K562 (cell line): ENCODE measurements at regions not wholly inside any gene's neighbourhood (a gene's known extent, or its start where the extent isn't known, plus 50 kb on each side); places are given as distances from the start of the nearest gene placed in this dataset.

Source experiments
- ARHGAP35 ChIP-seq: fragments of 450-650 bp; IDR thresholded peaks from 2 replicates; pipeline ENCODE4 v1.6.1; 2018; ENCODE audit not compliant: partially characterized antibody
- CHD2 ChIP-seq: IDR thresholded peaks from 2 replicates; pipeline ENCODE4 v1.6.1; 2011; ENCODE audit warnings: low read depth, low read length
- HDAC3 ChIP-seq: fragments of 450-650 bp; IDR thresholded peaks from 2 replicates; pipeline ENCODE4 v1.6.1; 2018; ENCODE audit warnings: borderline replicate concordance, mild to moderate bottlenecking, moderate library complexity; ENCODE audit not compliant: partially characterized antibody
- HMGN3 ChIP-seq: IDR thresholded peaks from 2 replicates; pipeline ENCODE4 v1.6.1; 2011; ENCODE audit warnings: borderline replicate concordance, low read depth, mild to moderate bottlenecking, mixed read lengths, low read length; ENCODE audit not compliant: insufficient read length; ENCODE audit errors: extremely low read depth
- HMGXB4 ChIP-seq: sonication (generic); formaldehyde crosslinking; IDR thresholded peaks from 2 replicates; pipeline ENCODE4 v1.8.1; 2023; ENCODE audit warnings: mild to moderate bottlenecking, missing genetic modification reagents
- MAFK ChIP-seq: IDR thresholded peaks from 2 replicates; pipeline ENCODE4 v1.6.1; 2011; ENCODE audit warnings: low read length, improper control_type of control experiment
- MEIS2 ChIP-seq: fragments of 450-650 bp; IDR thresholded peaks from 2 replicates; pipeline ENCODE4 v1.6.1; 2014; ENCODE audit warnings: mild to moderate bottlenecking; ENCODE audit not compliant: partially characterized antibody
- NKRF ChIP-seq: fragments of 450-650 bp; IDR thresholded peaks from 2 replicates; pipeline ENCODE4 v1.6.1; 2016; ENCODE audit warnings: borderline replicate concordance
- NR2C1 ChIP-seq, 2 experiments: fragments of 450-650 bp; IDR thresholded peaks; 2 replicates each; pipeline ENCODE4 v1.6.1; 2017; ENCODE audit warnings: mild to moderate bottlenecking in 2 of 2, antibody characterized with exemption in 1 of 2, inconsistent platforms in 1 of 2, missing compliant biosample characterization in 1 of 2, missing genetic modification characterization in 1 of 2
- PRPF4 ChIP-seq: fragments of 200-400 bp; formaldehyde crosslinking; IDR thresholded peaks from one replicate; pipeline ENCODE4 v1.6.1; 2017; ENCODE audit warnings: low read length, low read depth, mild to moderate bottlenecking; ENCODE audit not compliant: insufficient read depth, poor library complexity, severe bottlenecking
- TARDBP ChIP-seq: fragments of 450-650 bp; IDR thresholded peaks from 2 replicates; pipeline ENCODE4 v1.6.1; 2016
- ZNF408 ChIP-seq: fragments of 250-450 bp; sonication (Bioruptor Pico); IDR thresholded peaks from 2 replicates; pipeline ENCODE4 v1.4.0; 2020; ENCODE audit warnings: low read depth, mild to moderate bottlenecking, moderate library complexity
- ZNF668 ChIP-seq: fragments of 250-450 bp; sonication (Bioruptor Pico); IDR thresholded peaks from 2 replicates; pipeline ENCODE4 v1.8.0; 2022; ENCODE audit warnings: mild to moderate bottlenecking, inconsistent platforms
- TF ChIP-seq, protein P1 (sequence below): fragments of 450-650 bp; IDR thresholded peaks from 2 replicates; pipeline ENCODE4 v1.6.1; 2018; ENCODE audit not compliant: partially characterized antibody
- TF ChIP-seq, protein P2 (sequence below), 2 experiments: fragments of 450-650 bp; IDR thresholded peaks; 2 replicates each; pipeline ENCODE4 v1.6.1; 2016

DNA sequence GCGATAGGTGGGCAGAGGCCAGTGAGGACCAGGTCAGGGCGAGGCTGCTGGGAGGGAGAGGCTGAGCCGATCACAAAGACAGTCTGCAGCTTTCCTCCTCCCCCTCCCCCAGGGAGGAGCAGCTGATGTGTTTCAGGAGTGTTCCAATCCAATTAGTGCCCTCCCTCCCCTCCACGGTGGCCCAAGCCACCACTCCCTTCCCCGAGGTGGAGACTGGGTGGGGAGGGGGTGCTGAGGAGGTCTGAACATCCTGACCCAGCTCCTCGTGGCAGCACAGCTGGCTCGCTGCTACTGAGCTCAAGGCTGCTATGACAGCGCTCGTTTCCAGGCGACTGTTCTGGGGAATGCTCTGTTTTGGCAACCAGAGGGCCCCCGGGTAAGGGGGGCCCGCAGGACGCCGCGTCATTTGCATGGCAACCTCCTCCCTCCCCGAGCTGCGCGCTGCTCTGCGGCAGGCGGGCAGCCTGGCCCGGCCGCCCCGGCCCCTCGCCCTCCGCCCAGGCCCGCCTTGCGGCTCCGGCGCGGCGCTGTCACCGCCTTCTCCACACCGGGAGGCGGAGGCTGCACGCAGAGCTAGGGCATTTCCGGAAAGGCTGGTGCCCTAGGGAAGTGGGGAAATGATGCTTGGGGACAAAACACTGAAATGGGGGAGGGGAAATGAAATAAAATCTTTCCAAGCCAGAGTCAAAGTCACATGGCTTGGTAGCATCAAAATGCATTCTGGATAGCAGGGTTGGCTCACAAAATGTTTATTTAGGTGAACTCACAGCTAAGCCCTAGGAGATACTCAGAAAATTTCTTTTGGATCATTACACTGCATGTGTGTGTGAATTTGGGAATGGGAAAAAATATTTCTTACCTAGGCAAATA, 67.4 kb upstream of the PIM1 start (continued):
- TF ChIP-seq NKRF: peak; percentile 40; the same call in 1 of the 2 replicates
- 0 out of 2 replicates have a peak, but pooled peaks have one; percentile 6 for TF ChIP-seq MAFK
- TF ChIP-seq, protein P1, sequence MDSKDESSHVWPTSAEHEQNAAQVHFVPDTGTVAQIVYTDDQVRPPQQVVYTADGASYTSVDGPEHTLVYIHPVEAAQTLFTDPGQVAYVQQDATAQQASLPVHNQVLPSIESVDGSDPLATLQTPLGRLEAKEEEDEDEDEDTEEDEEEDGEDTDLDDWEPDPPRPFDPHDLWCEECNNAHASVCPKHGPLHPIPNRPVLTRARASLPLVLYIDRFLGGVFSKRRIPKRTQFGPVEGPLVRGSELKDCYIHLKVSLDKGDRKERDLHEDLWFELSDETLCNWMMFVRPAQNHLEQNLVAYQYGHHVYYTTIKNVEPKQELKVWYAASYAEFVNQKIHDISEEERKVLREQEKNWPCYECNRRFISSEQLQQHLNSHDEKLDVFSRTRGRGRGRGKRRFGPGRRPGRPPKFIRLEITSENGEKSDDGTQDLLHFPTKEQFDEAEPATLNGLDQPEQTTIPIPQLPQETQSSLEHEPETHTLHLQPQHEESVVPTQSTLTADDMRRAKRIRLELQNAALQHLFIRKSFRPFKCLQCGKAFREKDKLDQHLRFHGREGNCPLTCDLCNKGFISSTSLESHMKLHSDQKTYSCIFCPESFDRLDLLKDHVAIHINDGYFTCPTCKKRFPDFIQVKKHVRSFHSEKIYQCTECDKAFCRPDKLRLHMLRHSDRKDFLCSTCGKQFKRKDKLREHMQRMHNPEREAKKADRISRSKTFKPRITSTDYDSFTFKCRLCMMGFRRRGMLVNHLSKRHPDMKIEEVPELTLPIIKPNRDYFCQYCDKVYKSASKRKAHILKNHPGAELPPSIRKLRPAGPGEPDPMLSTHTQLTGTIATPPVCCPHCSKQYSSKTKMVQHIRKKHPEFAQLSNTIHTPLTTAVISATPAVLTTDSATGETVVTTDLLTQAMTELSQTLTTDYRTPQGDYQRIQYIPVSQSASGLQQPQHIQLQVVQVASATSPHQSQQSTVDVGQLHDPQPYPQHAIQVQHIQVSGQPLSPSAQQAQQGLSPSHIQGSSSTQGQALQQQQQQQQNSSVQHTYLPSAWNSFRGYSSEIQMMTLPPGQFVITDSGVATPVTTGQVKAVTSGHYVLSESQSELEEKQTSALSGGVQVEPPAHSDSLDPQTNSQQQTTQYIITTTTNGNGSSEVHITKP: peak; percentile 85
- TF ChIP-seq, protein P2, sequence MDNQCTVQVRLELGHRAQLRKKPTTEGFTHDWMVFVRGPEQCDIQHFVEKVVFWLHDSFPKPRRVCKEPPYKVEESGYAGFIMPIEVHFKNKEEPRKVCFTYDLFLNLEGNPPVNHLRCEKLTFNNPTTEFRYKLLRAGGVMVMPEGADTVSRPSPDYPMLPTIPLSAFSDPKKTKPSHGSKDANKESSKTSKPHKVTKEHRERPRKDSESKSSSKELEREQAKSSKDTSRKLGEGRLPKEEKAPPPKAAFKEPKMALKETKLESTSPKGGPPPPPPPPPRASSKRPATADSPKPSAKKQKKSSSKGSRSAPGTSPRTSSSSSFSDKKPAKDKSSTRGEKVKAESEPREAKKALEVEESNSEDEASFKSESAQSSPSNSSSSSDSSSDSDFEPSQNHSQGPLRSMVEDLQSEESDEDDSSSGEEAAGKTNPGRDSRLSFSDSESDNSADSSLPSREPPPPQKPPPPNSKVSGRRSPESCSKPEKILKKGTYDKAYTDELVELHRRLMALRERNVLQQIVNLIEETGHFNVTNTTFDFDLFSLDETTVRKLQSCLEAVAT (IDR thresholded peaks at IDR 0.05): peak in 1 of 2 experiments; percentile 55; a peak in 1 of 4 replicates
- peak; percentile 8; the same call in 1 of the 2 replicates for TF ChIP-seq CHD2
- no peak for TF ChIP-seq NR2C1 (IDR thresholded peaks at IDR 0.05)
- no peak for TF ChIP-seq NR2C1 (tag; IDR thresholded peaks at IDR 0.05)
- TF ChIP-seq PRPF4: no peak
- 0 out of 2 replicates have a peak, but pooled peaks have one; percentile 17 for TF ChIP-seq TARDBP
- peak; percentile 97 for TF ChIP-seq HMGN3
- no peak for TF ChIP-seq ZNF408 (CRISPR knock-in tag)
- 0 out of 2 replicates have a peak, but pooled peaks have one; percentile 30 for TF ChIP-seq HMGXB4 (CRISPR knock-in tag)
- no peak for TF ChIP-seq ARHGAP35
- peak; percentile 48 for TF ChIP-seq MEIS2
- TF ChIP-seq HDAC3: no peak
- 0 out of 2 replicates have a peak, but pooled peaks have one; percentile 29 for TF ChIP-seq ZNF668 (CRISPR knock-in tag)
